ENCODE measurements at regions not wholly inside any gene's neighbourhood (a gene's known extent, or its start where the extent isn't known, plus 50 kb on each side); places are given as distances from the start of the nearest gene placed in this dataset.

GRCh38 chr17:79478841-79479240 is 132.0 kb downstream of the RBFOX3 start:
- no peak for DNase-seq (ENCODE audit: low read depth in 1 of 2, low spot score in 1 of 2)

GRCh38 chr17:79478051-79478461 is 132.8 kb downstream of the RBFOX3 start:
- no peak for DNase-seq (ENCODE audit: low read depth in 1 of 2, low spot score in 1 of 2)

GRCh38 chr17:79476074-79476652 is 134.7 kb downstream of the RBFOX3 start:
- DNase-seq (ENCODE audit: low read depth in 1 of 2, low spot score in 1 of 2) = no peak

GRCh38 chr17:79473876-79474440 is 136.9 kb downstream of the RBFOX3 start:
- no peak for DNase-seq (ENCODE audit: low read depth in 1 of 2, low spot score in 1 of 2)

GRCh38 chr17:79473111-79473875 is 137.6 kb downstream of the RBFOX3 start:
- DNase-seq (ENCODE audit: low read depth in 1 of 2, low spot score in 1 of 2) = no peak

GRCh38 chr17:79470754-79471153 is 140.1 kb downstream of the RBFOX3 start:
- no peak for DNase-seq (ENCODE audit: low read depth in 1 of 2, low spot score in 1 of 2)

- no peak for DNase-seq (ENCODE audit: low read depth in 1 of 2, low spot score in 1 of 2)
Observed at GRCh38 chr17:79469646-79470045, 141.2 kb downstream of the RBFOX3 start.

- DNase-seq (ENCODE audit: low read depth in 1 of 2, low spot score in 1 of 2) = no peak
Observed at GRCh38 chr17:79468183-79468944, 142.5 kb downstream of the RBFOX3 start.

GRCh38 chr17:79466562-79467350 is 144.1 kb downstream of the RBFOX3 start:
- no peak for DNase-seq (ENCODE audit: low read depth in 1 of 2, low spot score in 1 of 2)

GRCh38 chr17:79465681-79466025 is 145.2 kb downstream of the RBFOX3 start:
- DNase-seq (ENCODE audit: low read depth in 1 of 2, low spot score in 1 of 2) = no peak

GRCh38 chr17:79465011-79465680 is 145.7 kb downstream of the RBFOX3 start:
- DNase-seq (ENCODE audit: low read depth in 1 of 2, low spot score in 1 of 2) = no peak

- no peak for DNase-seq (ENCODE audit: low read depth in 1 of 2, low spot score in 1 of 2)
Observed at GRCh38 chr17:79464318-79465010, 146.4 kb downstream of the RBFOX3 start.

- DNase-seq (ENCODE audit: low read depth in 1 of 2, low spot score in 1 of 2) = no peak
Observed at GRCh38 chr17:79463421-79464317, 147.2 kb downstream of the RBFOX3 start.

- no peak for DNase-seq (ENCODE audit: low read depth in 1 of 2, low spot score in 1 of 2)
Observed at GRCh38 chr17:79461041-79461440, 149.8 kb downstream of the RBFOX3 start.

- DNase-seq (ENCODE audit: low read depth in 1 of 2, low spot score in 1 of 2) = no peak
Observed at GRCh38 chr17:79459846-79460245, 151.0 kb downstream of the RBFOX3 start.

- DNase-seq (ENCODE audit: low read depth in 1 of 2, low spot score in 1 of 2) = no peak
Observed at GRCh38 chr17:79459003-79459655, 151.7 kb downstream of the RBFOX3 start.

- no peak for DNase-seq (ENCODE audit: low read depth in 1 of 2, low spot score in 1 of 2)
Observed at GRCh38 chr17:79458356-79458755, 152.5 kb downstream of the RBFOX3 start.

GRCh38 chr17:79457889-79458288 is 153.0 kb downstream of the RBFOX3 start:
- no peak for DNase-seq (ENCODE audit: low read depth in 1 of 2, low spot score in 1 of 2)
